ENCODE measurements at regions not wholly inside any gene's neighbourhood (a gene's known extent, or its start where the extent isn't known, plus 50 kb on each side); places are given as distances from the start of the nearest gene placed in this dataset.

- TF ChIP-seq, protein P1, sequence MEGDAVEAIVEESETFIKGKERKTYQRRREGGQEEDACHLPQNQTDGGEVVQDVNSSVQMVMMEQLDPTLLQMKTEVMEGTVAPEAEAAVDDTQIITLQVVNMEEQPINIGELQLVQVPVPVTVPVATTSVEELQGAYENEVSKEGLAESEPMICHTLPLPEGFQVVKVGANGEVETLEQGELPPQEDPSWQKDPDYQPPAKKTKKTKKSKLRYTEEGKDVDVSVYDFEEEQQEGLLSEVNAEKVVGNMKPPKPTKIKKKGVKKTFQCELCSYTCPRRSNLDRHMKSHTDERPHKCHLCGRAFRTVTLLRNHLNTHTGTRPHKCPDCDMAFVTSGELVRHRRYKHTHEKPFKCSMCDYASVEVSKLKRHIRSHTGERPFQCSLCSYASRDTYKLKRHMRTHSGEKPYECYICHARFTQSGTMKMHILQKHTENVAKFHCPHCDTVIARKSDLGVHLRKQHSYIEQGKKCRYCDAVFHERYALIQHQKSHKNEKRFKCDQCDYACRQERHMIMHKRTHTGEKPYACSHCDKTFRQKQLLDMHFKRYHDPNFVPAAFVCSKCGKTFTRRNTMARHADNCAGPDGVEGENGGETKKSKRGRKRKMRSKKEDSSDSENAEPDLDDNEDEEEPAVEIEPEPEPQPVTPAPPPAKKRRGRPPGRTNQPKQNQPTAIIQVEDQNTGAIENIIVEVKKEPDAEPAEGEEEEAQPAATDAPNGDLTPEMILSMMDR (IDR thresholded peaks at IDR 0.05; ENCODE audit: extremely low read depth in 1 of 2, insufficient read depth in 1 of 2, low read depth in 1 of 2, low read length in 2 of 2), result no peak
- TF ChIP-seq POLR2AphosphoS5 (IDR thresholded peaks at IDR 0.05; ENCODE audit: insufficient read depth, low read depth, low read length) (no peak), MYC (IDR thresholded peaks at IDR 0.05; ENCODE audit: low read depth, low read length) (no peak), EZH2 (IDR thresholded peaks at IDR 0.05; ENCODE audit: borderline replicate concordance, low read depth, low read length, severe bottlenecking) (no peak)
These were observed 475.6 kb upstream of the HS6ST1 start for GRCh38 chr2:128794285-128794684.
